ENCODE measurements at regions not wholly inside any gene's neighbourhood (a gene's known extent, or its start where the extent isn't known, plus 50 kb on each side); places are given as distances from the start of the nearest gene placed in this dataset.
"Not testable (repeated sequence)": the region's sequence is repeated elsewhere in the genome, so short reads cannot be mapped to it uniquely, and the experiment has no call there.

GRCh38 chr3:195653641-195654040 lies 67.1 kb upstream of the MUC20 start:
- H3K27me3 Mint-ChIP-seq; DNase-seq (ENCODE audit: low spot score, unreplicated experiment); H3K36me3 Mint-ChIP-seq (ENCODE audit: insufficient read depth); H3K9me3 Mint-ChIP-seq (ENCODE audit: low read depth); H3K4me1 Mint-ChIP-seq (ENCODE audit: low read depth); H3K4me3 Mint-ChIP-seq (ENCODE audit: low read depth); H3K27ac Mint-ChIP-seq: not testable (repeated sequence)
- TF ChIP-seq CTCF (IDR thresholded peaks at IDR 0.05; ENCODE audit: unreplicated experiment), result peak; percentile 16

- peaks cover 13% of the 10 kb centered on the region for H3K36me3 Mint-ChIP-seq (ENCODE audit: insufficient read depth)
Observed at GRCh38 chr3:195647912-195648702, 64.4 kb upstream of the APOD start.

GRCh38 chr3:195645872-195646271 lies 62.1 kb upstream of the APOD start:
- not testable (repeated sequence) for H3K4me3 Mint-ChIP-seq (ENCODE audit: low read depth); DNase-seq (ENCODE audit: low spot score, unreplicated experiment); H3K27ac Mint-ChIP-seq; H3K27me3 Mint-ChIP-seq; H3K4me1 Mint-ChIP-seq (ENCODE audit: low read depth); H3K9me3 Mint-ChIP-seq (ENCODE audit: low read depth)
- peaks cover 16% of the 10 kb centered on the region for H3K36me3 Mint-ChIP-seq (ENCODE audit: insufficient read depth)

More at GRCh38 chr3:195647912-195648702, 64.4 kb upstream of the APOD start:
- not testable (repeated sequence) for H3K4me1 Mint-ChIP-seq (ENCODE audit: low read depth); H3K27me3 Mint-ChIP-seq; H3K9me3 Mint-ChIP-seq (ENCODE audit: low read depth); H3K4me3 Mint-ChIP-seq (ENCODE audit: low read depth); H3K27ac Mint-ChIP-seq; DNase-seq (ENCODE audit: low spot score, unreplicated experiment)

DNA sequence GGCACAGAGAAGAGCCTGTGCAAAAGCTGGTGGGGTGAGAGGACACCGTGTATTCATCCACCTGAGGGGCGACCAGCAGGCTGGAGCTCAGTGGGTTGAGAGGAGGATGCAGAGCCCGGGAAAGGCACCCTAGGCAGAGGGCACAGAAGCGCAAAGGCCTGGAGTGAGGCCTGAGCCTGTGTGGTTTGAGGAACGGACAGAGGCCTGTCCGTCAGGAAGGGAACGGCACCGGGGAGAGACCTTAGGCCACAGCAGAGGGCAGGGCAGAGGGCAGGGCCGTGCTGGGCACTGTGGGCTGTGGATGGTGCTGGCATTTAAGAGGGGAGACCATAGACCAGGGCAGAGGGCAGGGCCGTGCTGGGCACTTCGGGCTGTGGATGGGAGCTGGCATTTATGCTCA lies 59.5 kb upstream of the APOD start:
- H3K9me3 Mint-ChIP-seq (ENCODE audit: low read depth); DNase-seq (ENCODE audit: low spot score, unreplicated experiment); H3K27ac Mint-ChIP-seq; H3K27me3 Mint-ChIP-seq; H3K4me1 Mint-ChIP-seq (ENCODE audit: low read depth); H3K4me3 Mint-ChIP-seq (ENCODE audit: low read depth): not testable (repeated sequence)
- H3K36me3 Mint-ChIP-seq (ENCODE audit: insufficient read depth), result peaks cover 16% of the 10 kb centered on the region

- not testable (repeated sequence) for H3K4me1 Mint-ChIP-seq (ENCODE audit: low read depth); DNase-seq (ENCODE audit: low spot score, unreplicated experiment); H3K4me3 Mint-ChIP-seq (ENCODE audit: low read depth); H3K9me3 Mint-ChIP-seq (ENCODE audit: low read depth); H3K27me3 Mint-ChIP-seq
- H3K36me3 Mint-ChIP-seq (ENCODE audit: insufficient read depth), result peaks cover 16% of the 10 kb centered on the region
- H3K27ac Mint-ChIP-seq, result peak overlapping the region; percentile 7
Observed at GRCh38 chr3:195642311-195642710, 58.6 kb upstream of the APOD start.

DNA sequence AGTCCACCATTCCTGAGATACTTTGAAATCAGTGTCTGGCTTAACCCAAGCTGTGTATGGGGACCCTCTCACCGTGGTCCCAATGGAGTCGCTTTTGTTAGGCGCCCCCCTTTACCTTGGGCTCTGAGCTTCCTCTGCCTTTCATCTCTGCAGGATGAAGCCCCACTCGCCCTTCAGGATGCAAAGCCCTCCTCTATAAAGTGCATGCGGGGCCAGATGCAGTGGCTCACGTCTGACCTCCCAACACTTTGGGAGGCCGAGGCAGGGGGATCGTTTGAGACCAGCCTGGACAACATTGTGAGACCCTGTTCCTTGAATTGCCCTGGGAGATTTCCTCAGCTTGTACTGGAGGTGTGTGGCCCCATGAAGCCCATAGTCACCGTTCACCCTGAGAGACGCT lies 54.7 kb upstream of the APOD start:
- not testable (repeated sequence) for H3K9me3 Mint-ChIP-seq (ENCODE audit: low read depth); H3K27me3 Mint-ChIP-seq; H3K4me1 Mint-ChIP-seq (ENCODE audit: low read depth); H3K27ac Mint-ChIP-seq; H3K36me3 Mint-ChIP-seq (ENCODE audit: insufficient read depth); DNase-seq (ENCODE audit: low spot score, unreplicated experiment); H3K4me3 Mint-ChIP-seq (ENCODE audit: low read depth)

DNA sequence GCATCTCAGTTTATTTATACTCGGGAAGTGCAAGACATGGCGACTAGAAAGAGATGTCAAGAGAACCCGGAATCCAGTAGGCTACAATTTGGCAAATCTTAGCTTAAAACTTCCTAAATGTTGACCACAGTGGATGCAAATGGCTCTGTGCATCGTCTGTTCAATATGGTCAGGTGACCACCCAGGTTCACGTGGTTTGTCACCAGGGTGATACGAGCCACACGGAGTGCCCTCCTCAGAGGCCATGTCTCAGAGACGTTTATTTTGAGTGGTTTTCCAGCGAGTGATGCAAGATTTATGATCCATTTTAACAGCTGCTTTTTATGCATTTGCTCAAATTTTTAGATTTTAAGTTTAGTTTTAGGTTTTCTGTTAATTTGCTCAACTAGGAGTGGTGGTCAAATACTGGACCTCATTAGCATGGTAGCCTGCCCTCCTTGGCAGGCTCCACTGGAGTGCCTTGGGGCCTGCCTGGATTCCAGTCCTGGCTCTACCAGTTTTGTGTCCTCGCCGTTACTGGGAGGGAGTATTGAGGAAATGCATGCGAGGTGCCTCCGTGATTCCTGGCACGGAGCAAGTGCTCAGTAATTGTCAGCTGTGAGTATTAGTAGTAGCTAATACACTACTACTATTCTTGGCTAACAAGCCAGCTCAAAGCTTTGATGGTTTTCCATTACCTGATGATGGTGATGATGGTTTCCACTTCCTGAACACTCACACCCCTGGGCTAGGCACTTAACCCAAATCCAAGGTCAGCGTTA lies 53.9 kb upstream of the APOD start:
- not testable (repeated sequence) for H3K27me3 Mint-ChIP-seq; H3K9me3 Mint-ChIP-seq (ENCODE audit: low read depth); H3K36me3 Mint-ChIP-seq (ENCODE audit: insufficient read depth); H3K4me1 Mint-ChIP-seq (ENCODE audit: low read depth); DNase-seq (ENCODE audit: low spot score, unreplicated experiment); H3K27ac Mint-ChIP-seq
- peak overlapping the region; percentile 54 for H3K4me3 Mint-ChIP-seq (ENCODE audit: low read depth)

DNA sequence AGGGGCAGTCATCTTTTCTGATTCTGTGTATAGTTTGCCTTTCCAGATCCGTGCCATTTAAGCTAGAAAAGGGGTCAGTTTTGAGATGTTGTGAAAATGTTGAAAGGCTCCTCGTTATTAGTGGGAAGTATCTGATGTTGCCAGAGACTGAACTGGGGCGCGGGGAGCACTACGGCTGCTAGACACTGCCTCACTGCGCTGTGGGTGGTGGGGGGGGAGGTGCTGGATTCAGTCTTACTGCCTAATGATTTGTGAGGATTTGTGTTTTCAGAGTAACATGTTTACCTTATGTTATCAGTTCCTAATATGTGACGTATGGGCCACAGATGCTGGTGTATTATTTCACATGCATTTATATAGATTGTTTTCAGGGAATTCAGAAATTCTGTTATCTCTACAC lies 53.3 kb upstream of the APOD start:
- not testable (repeated sequence) for H3K27ac Mint-ChIP-seq, H3K27me3 Mint-ChIP-seq

GRCh38 chr3:195635898-195636685 lies 52.4 kb upstream of the APOD start:
- not testable (repeated sequence) for H3K4me1 Mint-ChIP-seq (ENCODE audit: low read depth); H3K36me3 Mint-ChIP-seq (ENCODE audit: insufficient read depth); H3K9me3 Mint-ChIP-seq (ENCODE audit: low read depth); H3K27ac Mint-ChIP-seq; H3K27me3 Mint-ChIP-seq; DNase-seq (ENCODE audit: low spot score, unreplicated experiment)
- H3K4me3 Mint-ChIP-seq (ENCODE audit: low read depth), result peak overlapping the region; percentile 63

More for the DNA sequence above, 53.3 kb upstream of the APOD start:
- not testable (repeated sequence) for DNase-seq (ENCODE audit: low spot score, unreplicated experiment); H3K9me3 Mint-ChIP-seq (ENCODE audit: low read depth); H3K4me1 Mint-ChIP-seq (ENCODE audit: low read depth); H3K36me3 Mint-ChIP-seq (ENCODE audit: insufficient read depth)
- peak overlapping the region; percentile 54 for H3K4me3 Mint-ChIP-seq (ENCODE audit: low read depth)

DNA sequence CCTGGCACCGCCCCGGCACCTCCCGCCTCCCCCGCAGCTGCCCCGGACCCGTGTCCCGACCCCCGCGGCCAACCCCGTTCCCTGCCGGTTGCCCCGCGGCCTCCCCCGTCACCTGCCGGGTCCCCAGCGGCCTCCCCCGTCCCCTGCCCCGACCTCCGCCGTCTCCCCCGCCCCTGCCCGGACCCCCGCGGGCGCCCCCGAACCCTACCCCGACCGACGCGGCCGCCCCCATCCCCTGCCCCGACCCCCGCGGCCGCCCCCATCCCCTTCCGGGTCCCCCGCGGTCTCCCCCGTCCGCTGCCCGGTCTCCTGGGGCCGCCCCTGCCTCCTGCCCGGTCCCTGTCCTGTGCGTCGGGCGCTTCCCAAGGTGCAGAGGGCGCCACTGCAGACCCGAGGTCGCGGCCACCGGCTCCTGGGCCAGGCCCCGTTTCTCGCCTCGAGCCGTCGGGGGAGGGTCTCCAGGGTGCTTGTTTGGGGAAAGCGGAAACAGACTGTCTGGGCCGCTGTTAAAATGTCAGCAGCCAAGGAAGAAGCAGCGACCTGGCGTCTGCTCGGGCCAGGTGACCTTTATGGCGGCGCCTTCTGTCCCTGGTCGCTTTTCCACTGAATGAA lies 51.6 kb upstream of the APOD start:
- not testable (repeated sequence) for H3K9me3 Mint-ChIP-seq (ENCODE audit: low read depth); DNase-seq (ENCODE audit: low spot score, unreplicated experiment); H3K36me3 Mint-ChIP-seq (ENCODE audit: insufficient read depth); H3K27ac Mint-ChIP-seq; H3K4me1 Mint-ChIP-seq (ENCODE audit: low read depth); H3K4me3 Mint-ChIP-seq (ENCODE audit: low read depth); H3K27me3 Mint-ChIP-seq

- DNase-seq (ENCODE audit: low spot score, unreplicated experiment); H3K27me3 Mint-ChIP-seq; H3K9me3 Mint-ChIP-seq (ENCODE audit: low read depth); H3K27ac Mint-ChIP-seq; H3K4me1 Mint-ChIP-seq (ENCODE audit: low read depth); H3K36me3 Mint-ChIP-seq (ENCODE audit: insufficient read depth): not testable (repeated sequence)
- peak overlapping the region; percentile 45 for H3K4me3 Mint-ChIP-seq (ENCODE audit: low read depth)
Observed at GRCh38 chr3:195634426-195635261, 50.9 kb upstream of the APOD start.

Data from progenitor cell of endocrine pancreas (in vitro differentiated cells).